Choroid plexus epithelial cell (primary cell): ENCODE measurements at regions not wholly inside any gene's neighbourhood (a gene's known extent, or its start where the extent isn't known, plus 50 kb on each side); places are given as distances from the start of the nearest gene placed in this dataset.

Experiments
- DNase-seq: peaks from one replicate; pipeline ENCODE4 v3.0.0-alpha.2; 2010; ENCODE audit warnings: low read depth
- H3K4me3 ChIP-seq: 2 replicates; pipeline ENCODE4 v1.5.1; 2011; ENCODE audit warnings: low read depth, mild to moderate bottlenecking, control low read depth, low read length, moderate library complexity
- CTCF ChIP-seq: conservative IDR thresholded peaks from 2 replicates; pipeline ENCODE4 v1.5.1; 2011; ENCODE audit warnings: low read depth, mild to moderate bottlenecking, control low read depth, inconsistent platforms, low read length, moderate library complexity

GRCh38 chrX:113297437-113297836, 456.8 kb upstream of the AMOT start:
- H3K4me3 ChIP-seq, result no peak overlapping the region
- no peak for TF ChIP-seq CTCF
- DNase-seq, result no peak

GRCh38 chrX:113289503-113289902, 448.9 kb upstream of the AMOT start:
- TF ChIP-seq CTCF, result no peak
- H3K4me3 ChIP-seq, result no peak overlapping the region
- no peak for DNase-seq

GRCh38 chrX:113287761-113288160, 447.1 kb upstream of the AMOT start:
- H3K4me3 ChIP-seq, result no peak overlapping the region
- TF ChIP-seq CTCF, result no peak
- DNase-seq, result no peak

- H3K4me3 ChIP-seq, result no peak overlapping the region
- no peak for TF ChIP-seq CTCF
- DNase-seq, result no peak
Observed at GRCh38 chrX:113275804-113276203, 435.2 kb upstream of the AMOT start.

GRCh38 chrX:113274791-113275190, 434.2 kb upstream of the AMOT start:
- no peak overlapping the region for H3K4me3 ChIP-seq
- no peak for TF ChIP-seq CTCF
- DNase-seq, result no peak

- TF ChIP-seq CTCF, result no peak
- no peak overlapping the region for H3K4me3 ChIP-seq
Observed at GRCh38 chrX:113274345-113274744, 433.7 kb upstream of the AMOT start.

GRCh38 chrX:113269203-113269602, 428.6 kb upstream of the AMOT start:
- no peak for DNase-seq
- no peak overlapping the region for H3K4me3 ChIP-seq
- TF ChIP-seq CTCF, result no peak

More at GRCh38 chrX:113274345-113274744, 433.7 kb upstream of the AMOT start:
- no peak for DNase-seq
